GM12892 (cell line): ENCODE measurements at regions not wholly inside any gene's neighbourhood (a gene's known extent, or its start where the extent isn't known, plus 50 kb on each side); places are given as distances from the start of the nearest gene placed in this dataset.

ENCODE experiments used
- DNase-seq: peaks from one replicate; pipeline ENCODE4 v3.0.0; 2011; ENCODE audit not compliant: insufficient read length
- FAIRE-seq: peaks from 2 replicates; lab custom pipeline; 2011; peaks lifted over from hg19 to GRCh38; lab: Jason Lieb, UNC
- POLR2A ChIP-seq: IDR thresholded peaks from 2 replicates; pipeline ENCODE4 v1.6.1; 2011; ENCODE audit warnings: low read depth, low read length, control low read depth
- POLR2AphosphoS5 ChIP-seq: IDR thresholded peaks from 2 replicates; pipeline ENCODE4 v1.6.1; 2011; ENCODE audit warnings: low read depth, low read length, control low read depth
- TAF1 ChIP-seq: IDR thresholded peaks from 2 replicates; pipeline ENCODE4 v1.6.1; 2011; ENCODE audit warnings: low read depth, mild to moderate bottlenecking, control low read depth, low read length, borderline replicate concordance

DNA sequence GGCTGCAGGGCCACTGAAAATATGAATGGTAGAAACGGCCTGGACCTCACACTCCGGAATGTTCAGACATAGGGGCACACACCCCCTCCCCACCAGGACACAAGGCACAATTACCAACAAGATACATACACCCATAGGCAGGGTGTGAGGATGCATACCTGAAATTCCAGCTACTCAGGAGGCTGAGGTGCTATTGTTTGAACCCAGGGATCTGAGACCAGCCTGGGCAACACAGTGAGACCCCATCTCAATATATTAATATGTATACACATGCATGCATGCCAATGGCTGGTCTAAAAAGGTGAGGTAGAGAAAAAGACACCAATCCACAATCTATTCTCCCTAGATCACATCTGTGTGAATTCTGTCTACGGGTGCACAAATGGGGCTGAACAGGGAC is 403.3 kb downstream of the SHANK2 start:
- no peak for FAIRE-seq
- TF ChIP-seq POLR2AphosphoS5 (no peak), TAF1 (no peak), POLR2A (no peak)
- no peak for DNase-seq

DNA sequence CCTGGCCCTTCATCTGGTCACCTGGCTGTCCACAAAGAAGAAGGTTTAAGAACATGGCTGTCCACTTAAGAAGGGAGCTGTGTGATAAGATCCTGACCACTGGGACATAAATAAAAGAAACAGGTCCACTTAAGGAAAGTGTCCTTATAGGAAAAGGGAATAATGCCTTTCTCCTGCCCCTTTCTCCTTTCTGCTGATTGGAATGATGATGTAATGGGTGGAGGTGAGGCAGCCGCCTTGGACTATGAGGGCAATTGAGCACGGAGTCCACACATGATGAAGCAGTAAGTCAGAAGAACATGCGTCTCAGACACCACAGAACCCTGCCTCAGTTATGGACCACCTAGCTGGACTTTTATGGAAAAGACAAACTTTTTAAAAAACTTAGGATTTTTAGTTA is 401.1 kb downstream of the SHANK2 start:
- FAIRE-seq (no peak), DNase-seq (no peak)
- TF ChIP-seq POLR2A, result no peak
- no peak for TF ChIP-seq POLR2AphosphoS5
- no peak for TF ChIP-seq TAF1

DNA sequence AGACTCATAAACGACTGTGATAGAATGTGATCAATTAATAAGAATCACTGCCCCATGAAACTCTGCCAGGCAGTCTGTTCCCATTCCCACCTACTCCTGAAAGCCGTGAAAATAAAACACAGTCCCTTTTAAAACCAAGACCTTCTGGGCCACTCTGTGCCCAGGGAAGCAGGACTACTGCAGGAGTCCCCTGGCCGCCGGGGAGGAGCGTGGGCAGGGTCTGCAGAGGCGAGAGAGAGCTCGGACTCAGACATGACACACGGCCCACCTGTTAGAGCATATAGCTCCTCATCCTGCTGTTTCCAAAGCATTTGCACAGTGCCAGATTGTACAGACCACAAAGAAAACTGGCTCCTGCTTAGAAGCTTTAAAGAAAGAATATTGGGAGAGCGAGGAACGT is 400.5 kb downstream of the SHANK2 start:
- TF ChIP-seq POLR2A, result no peak
- TF ChIP-seq TAF1, result no peak
- TF ChIP-seq POLR2AphosphoS5, result no peak
- no peak for DNase-seq
- no peak for FAIRE-seq

DNA sequence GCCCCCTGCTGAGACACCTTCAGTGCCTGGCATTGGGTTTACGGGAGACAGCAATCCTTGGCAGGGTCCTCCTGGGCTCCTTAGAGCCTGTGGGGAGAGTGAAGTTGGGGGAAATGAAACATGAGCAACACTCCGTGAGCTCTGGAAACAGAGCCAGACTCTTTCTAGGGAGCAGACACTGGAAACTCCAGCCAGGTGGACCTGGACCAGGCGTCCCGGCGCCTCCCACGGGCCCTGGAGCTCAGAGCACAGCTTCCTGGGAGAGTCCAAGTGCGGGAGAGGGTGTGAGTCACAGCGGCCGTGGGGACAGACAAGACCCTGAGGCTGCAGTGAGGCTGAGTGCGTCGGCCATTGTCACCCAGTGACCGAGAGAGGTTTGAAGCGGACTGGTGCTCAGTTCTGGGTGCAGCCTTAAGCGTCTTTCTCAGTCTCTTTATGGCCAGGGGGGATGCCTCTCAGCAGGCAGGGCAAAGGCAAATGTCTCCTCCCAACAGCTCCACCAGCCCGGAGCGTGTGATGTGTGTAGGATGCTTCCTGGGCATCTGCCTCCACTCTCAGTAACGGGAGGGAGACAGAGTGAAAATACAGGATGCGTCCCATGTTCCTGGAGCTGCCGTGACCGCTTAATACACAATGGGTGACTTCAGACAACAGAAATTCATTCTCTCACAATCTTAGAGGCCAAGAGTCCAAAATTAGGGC is 399.2 kb downstream of the SHANK2 start:
- FAIRE-seq, result no peak
- TF ChIP-seq TAF1 (no peak), POLR2AphosphoS5 (no peak), POLR2A (no peak)
- DNase-seq, result no peak

DNA sequence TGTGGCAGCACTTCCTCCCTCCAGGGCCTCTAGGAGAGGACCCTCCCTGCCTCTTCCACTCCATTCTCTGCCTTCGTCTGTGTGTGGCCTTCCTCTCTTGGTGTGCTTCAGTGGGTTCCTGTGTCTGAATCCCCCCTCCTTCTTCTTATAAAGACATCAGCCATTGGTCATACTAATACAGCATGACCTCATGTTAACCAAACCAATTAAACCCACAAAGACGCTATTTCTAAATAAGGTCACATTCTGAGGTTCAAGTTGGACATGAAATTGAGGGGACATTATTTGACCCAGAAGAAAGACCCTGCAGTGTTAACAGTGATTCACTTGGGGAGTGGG is 398.6 kb downstream of the SHANK2 start:
- FAIRE-seq (no peak), DNase-seq (no peak)
- no peak for TF ChIP-seq POLR2AphosphoS5
- TF ChIP-seq POLR2A, result no peak
- TF ChIP-seq TAF1, result no peak

DNA sequence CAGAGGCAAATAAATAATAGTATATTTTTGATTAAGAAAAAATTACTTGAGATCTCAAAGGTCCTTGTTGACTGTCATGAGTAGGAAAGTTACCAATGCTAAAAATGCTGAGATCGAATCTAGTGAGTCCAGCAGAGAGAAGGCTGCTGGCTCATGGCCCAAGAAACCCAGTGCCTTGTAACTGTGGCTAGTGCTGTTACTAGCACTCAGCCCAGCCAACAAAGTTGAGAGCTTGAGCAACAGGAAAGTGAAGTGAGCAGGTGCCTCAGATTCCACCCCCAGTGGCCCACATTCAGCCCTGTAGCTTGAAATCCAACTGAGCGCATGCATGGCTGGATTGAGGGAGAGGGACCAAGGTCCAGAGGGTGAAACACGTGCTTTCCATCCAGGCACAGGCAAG is 398.2 kb downstream of the SHANK2 start:
- no peak for FAIRE-seq
- no peak for TF ChIP-seq POLR2AphosphoS5
- TF ChIP-seq POLR2A, result no peak
- no peak for TF ChIP-seq TAF1
- DNase-seq, result no peak

DNA sequence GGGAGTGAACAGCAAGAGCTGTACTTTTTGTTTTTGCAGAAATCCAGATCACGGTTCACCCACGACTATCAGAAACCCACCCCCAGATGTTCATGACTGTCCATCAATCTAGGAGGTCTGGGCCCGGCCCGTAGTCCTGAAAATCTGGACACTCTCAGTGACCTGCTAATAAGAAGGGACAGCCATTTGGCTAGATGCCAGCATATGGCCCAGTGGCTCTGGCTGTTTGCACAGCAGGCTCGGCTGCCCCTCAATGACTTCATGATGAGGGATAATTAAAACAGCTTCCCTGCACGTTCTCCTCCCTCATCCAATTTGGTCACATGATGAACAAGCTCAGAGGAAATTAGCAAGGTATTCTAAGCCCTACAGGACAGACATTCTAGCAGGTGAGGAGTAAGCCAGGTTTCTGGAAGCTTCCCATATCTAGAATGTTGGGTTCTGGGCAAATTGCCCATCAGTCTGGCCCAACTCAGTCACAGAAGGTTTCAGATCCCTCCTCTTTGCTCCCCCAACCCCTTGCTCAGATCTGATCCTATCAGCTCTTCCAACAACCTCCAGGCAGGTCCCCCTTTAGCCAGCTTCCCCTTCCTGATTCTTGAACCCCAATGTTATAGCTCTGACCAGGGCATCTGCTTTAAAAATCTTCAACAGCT is 397.3 kb downstream of the SHANK2 start:
- no peak for FAIRE-seq
- DNase-seq, result no peak
- TF ChIP-seq TAF1, result no peak
- TF ChIP-seq POLR2AphosphoS5, result no peak
- TF ChIP-seq POLR2A, result no peak

DNA sequence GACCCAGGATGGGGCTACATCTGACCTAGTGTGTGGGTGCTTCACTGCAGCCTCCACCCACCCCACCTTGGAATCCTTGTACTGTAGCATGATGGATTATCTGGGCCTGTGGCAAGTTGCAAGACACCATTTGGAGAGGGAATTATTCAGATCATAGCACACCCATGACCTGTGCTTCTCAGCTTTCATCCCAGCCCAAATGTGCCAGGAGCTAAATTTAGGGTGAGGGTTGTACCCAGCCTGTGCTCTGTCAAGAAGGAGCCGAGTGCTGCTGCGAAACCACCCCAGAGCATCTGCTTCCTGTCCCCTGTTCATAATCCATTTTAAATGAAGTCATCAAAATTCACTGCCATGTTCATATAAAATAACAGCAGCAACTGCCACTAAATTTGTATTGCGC is 394.5 kb downstream of the SHANK2 start:
- FAIRE-seq (no peak), DNase-seq (no peak)
- TF ChIP-seq POLR2A (no peak), TAF1 (no peak), POLR2AphosphoS5 (no peak)

DNA sequence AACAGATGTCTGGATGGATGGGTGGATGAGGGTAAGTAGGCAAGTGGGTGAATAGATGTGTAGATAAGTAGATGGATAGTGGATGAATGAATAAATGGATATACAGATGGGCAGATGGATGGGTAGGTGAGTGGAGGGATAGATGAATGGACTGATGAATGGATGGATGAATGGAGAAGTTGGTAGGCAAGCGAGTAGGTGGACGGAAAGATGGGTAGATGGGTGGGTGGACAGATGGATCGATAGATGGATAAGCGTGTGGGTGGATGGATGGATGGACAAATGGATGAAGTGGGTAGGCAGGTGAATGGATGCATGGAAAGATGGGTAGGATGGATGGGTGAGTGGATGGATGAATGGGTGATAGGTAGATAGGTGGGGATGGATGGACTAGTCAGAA is 393.2 kb downstream of the SHANK2 start:
- FAIRE-seq, result no peak
- DNase-seq, result no peak
- TF ChIP-seq POLR2A (no peak), POLR2AphosphoS5 (no peak), TAF1 (no peak)

DNA sequence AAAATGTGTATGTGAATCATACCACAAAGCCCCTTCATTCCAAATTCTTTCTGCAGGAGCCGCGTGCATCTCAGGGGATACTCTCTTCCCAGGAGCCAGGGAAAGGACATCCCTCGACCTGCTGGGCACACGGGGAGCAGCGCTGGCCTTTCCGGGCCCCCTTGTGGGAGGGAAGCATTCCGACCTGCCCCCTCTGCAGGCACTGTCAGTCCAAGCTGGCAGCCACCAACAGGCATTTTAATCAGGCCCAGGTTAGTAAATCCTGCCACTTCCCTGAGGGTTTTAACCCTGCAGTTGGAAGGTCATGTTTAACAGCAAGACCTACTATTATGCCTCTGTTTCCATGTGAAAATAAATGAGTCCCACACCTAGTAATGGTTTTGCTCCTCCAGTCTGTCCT is 391.5 kb downstream of the SHANK2 start:
- DNase-seq (no peak), FAIRE-seq (no peak)
- TF ChIP-seq TAF1 (no peak), POLR2A (no peak), POLR2AphosphoS5 (no peak)

DNA sequence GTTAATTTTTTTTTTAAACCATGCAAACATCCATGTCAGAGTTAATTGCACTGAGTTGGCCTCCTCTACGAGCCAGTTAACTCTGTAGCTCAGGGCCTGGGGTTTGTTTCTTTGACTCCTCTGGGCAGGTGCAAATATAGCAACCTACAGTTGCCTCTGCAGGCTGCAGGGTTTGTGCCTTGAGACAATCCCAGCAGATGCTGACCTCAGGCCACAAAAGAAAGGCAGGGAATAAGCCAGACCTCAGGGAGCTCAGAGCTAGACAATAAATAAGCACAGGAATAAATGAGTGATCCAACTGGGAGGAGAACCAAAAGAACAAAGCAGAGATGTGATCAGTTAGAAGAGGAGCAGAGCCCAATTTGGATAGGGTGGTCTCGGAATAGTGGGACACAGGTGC is 390.8 kb downstream of the SHANK2 start:
- DNase-seq (no peak), FAIRE-seq (no peak)
- TF ChIP-seq POLR2AphosphoS5 (no peak), POLR2A (no peak)

DNA sequence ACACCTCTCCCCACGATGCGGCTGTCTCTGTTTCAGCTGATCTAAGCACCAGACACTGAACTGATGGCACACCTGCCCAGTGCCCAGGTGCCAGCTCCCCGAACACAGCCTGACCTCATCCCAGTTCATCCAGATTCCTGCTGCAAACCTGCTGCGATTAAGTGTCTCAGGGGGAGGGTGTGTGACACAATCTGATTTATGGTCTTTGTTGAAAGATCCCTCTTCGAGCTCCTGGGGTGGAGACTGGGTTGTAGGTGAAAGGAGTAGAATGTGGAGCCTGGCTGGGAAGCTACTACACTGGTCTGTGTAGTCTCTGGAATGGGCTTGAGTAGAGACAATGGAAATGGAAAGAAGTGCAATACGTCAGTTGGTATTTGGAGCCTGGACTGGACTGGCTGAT is 390.3 kb downstream of the SHANK2 start:
- no peak for TF ChIP-seq TAF1
- TF ChIP-seq POLR2AphosphoS5, result no peak
- no peak for TF ChIP-seq POLR2A
- FAIRE-seq, result no peak
- DNase-seq, result no peak
